Endothelial cell of umbilical vein (primary cell): ENCODE measurements at regions not wholly inside any gene's neighbourhood (a gene's known extent, or its start where the extent isn't known, plus 50 kb on each side); places are given as distances from the start of the nearest gene placed in this dataset.

Experiments used
- BruUV-seq: library from RNA; stranded (reverse); fragments of 400-500 nt; replicated peaks from 2 replicates; lab custom pipeline; 2021; lab: Mats Ljungman, UMichigan
- CTCF ChIA-PET: fragments of 300-600, 350-600 bp; sonication (Branson Sonifier 250); formaldehyde crosslinking; loops from one replicate; lab custom pipeline; 2021; ENCODE audit warnings: antibody characterized with exemption, inconsistent platforms; lab: Charles Lee
- POLR2A ChIA-PET: fragments of 300-600, 350-600 bp; sonication (Branson Sonifier 250); formaldehyde crosslinking; loops from one replicate; lab custom pipeline; 2021; ENCODE audit warnings: antibody characterized with exemption, inconsistent platforms; lab: Charles Lee
- DNase-seq: peaks from one replicate; pipeline ENCODE4 v3.0.0-alpha.2; 2011; ENCODE audit warnings: low read depth, low spot score
- FAIRE-seq: peaks from 2 replicates; lab custom pipeline; 2011; peaks lifted over from hg19 to GRCh38; lab: Jason Lieb, UNC
- H2AFZ ChIP-seq: 2 replicates; pipeline ENCODE4 v1.6.0; 2012; ENCODE audit warnings: low read depth, low read length, control low read depth, inconsistent platforms
- H3K27ac ChIP-seq: 2 replicates; pipeline ENCODE4 v1.5.1; 2011; ENCODE audit warnings: low read depth, mild to moderate bottlenecking, control low read depth, low read length, moderate library complexity; ENCODE audit not compliant: insufficient read depth
- H3K27me3 ChIP-seq, 2 experiments: 2 replicates each; pipeline versions ENCODE4 v1.6.0 to v1.6.1; 2011; ENCODE audit warnings: low read length in 2 of 2, mixed read lengths in 1 of 2; ENCODE audit not compliant: control insufficient read depth in 2 of 2, insufficient read depth in 2 of 2
- H3K36me3 ChIP-seq, 2 experiments: 2 replicates in 1 of 2; 3 replicates in 1 of 2; pipeline ENCODE4 v1.5.1; 2011; ENCODE audit warnings: low read length in 2 of 2, mild to moderate bottlenecking in 1 of 2, moderate library complexity in 1 of 2; ENCODE audit not compliant: control insufficient read depth in 2 of 2, insufficient read depth in 2 of 2; ENCODE audit errors: extremely low read depth in 1 of 2
- H3K4me1 ChIP-seq: 3 replicates; pipeline ENCODE4 v1.5.1; 2011; ENCODE audit warnings: mild to moderate bottlenecking, low read length; ENCODE audit not compliant: control insufficient read depth, insufficient read depth; ENCODE audit errors: extremely low read depth
- H3K4me2 ChIP-seq: 2 replicates; pipeline ENCODE4 v1.6.1; 2011; ENCODE audit warnings: low read length, control low read depth, mixed read lengths; ENCODE audit not compliant: insufficient read depth
- H3K4me3 ChIP-seq, 3 experiments: fragments of 200-600 bp in 1 of 3; sonication (generic), shearing (Covaris generic) in 1 of 3; replicated peaks in 1 of 3; 2 replicates each; pipeline ENCODE4 v1.5.1; 2011 to 2016; ENCODE audit warnings: control low read depth in 3 of 3, low read length in 3 of 3, mild to moderate bottlenecking in 2 of 3, inconsistent platforms in 1 of 3, low read depth in 1 of 3, moderate library complexity in 1 of 3; ENCODE audit not compliant: insufficient read depth in 1 of 3
- H3K79me2 ChIP-seq: 2 replicates; pipeline ENCODE4 v1.6.0; 2012; ENCODE audit warnings: low read length, inconsistent platforms; ENCODE audit not compliant: control insufficient read depth, insufficient read depth
- H3K9ac ChIP-seq: replicated peaks from 2 replicates; pipeline ENCODE3; 2011; ENCODE audit warnings: low read length, control low read depth; ENCODE audit not compliant: insufficient read depth; ENCODE audit errors: extremely low read depth
- H3K9me1 ChIP-seq: replicated peaks from 3 replicates; pipeline ENCODE4 v1.6.0; 2011; ENCODE audit warnings: mild to moderate bottlenecking, low read length; ENCODE audit not compliant: control insufficient read depth, insufficient read depth; ENCODE audit errors: extremely low read depth
- H3K9me3 ChIP-seq: replicated peaks from 2 replicates; pipeline ENCODE4 v1.5.1; 2012; ENCODE audit warnings: low read length, inconsistent platforms; ENCODE audit not compliant: control insufficient read depth, insufficient read depth
- H4K20me1 ChIP-seq: replicated peaks from 2 replicates; pipeline ENCODE3; 2011; ENCODE audit warnings: mild to moderate bottlenecking, low read length; ENCODE audit not compliant: control insufficient read depth, insufficient read depth; ENCODE audit errors: extremely low read depth
- EZH2 ChIP-seq: IDR thresholded peaks from 2 replicates; pipeline ENCODE4 v1.6.1; 2012; ENCODE audit warnings: borderline replicate concordance, low read depth, mild to moderate bottlenecking, moderate library complexity, low read length, inconsistent platforms; ENCODE audit not compliant: severe bottlenecking
- FOS ChIP-seq: IDR thresholded peaks from 2 replicates; pipeline ENCODE4 v1.6.1; 2011; ENCODE audit warnings: mild to moderate bottlenecking, low read length, moderate library complexity, borderline replicate concordance; ENCODE audit not compliant: insufficient read depth
- GATA2 ChIP-seq: IDR thresholded peaks from 2 replicates; pipeline ENCODE4 v1.7.0; 2011; ENCODE audit warnings: low read depth, mild to moderate bottlenecking, moderate library complexity, mixed read lengths, low read length; ENCODE audit not compliant: insufficient read length, insufficient read depth
- JUN ChIP-seq: IDR thresholded peaks from 2 replicates; pipeline ENCODE4 v1.6.1; 2011; ENCODE audit warnings: borderline replicate concordance, low read depth; ENCODE audit not compliant: insufficient read length, insufficient read depth
- MYC ChIP-seq: IDR thresholded peaks from one replicate; pipeline ENCODE4 v1.6.1; 2011; ENCODE audit warnings: mild to moderate bottlenecking, low read depth, low read length
- POLR2A ChIP-seq: IDR thresholded peaks from 2 replicates; pipeline ENCODE4 v1.6.1; 2012; ENCODE audit warnings: low read depth, mild to moderate bottlenecking, control low read depth, low read length
- POLR2AphosphoS5 ChIP-seq: IDR thresholded peaks from 2 replicates; pipeline ENCODE4 v1.6.1; 2012; ENCODE audit warnings: low read depth, mild to moderate bottlenecking, control low read depth, low read length, moderate library complexity; ENCODE audit not compliant: insufficient read depth
- dilution Hi-C: fragments of 300-500 bp; cut with MboI; formaldehyde crosslinking; loops from one replicate; pipeline ENCODE4 v1.15.0; 2019; ENCODE audit warnings: low sequenced_read_pairs; ENCODE audit not compliant: extremely low pct_ligation_motif_present
- intact Hi-C: fragments of 100-400 bp; cut with micrococcal nuclease; formaldehyde crosslinking; loops from one replicate; pipeline ENCODE4 v1.10.0; 2022
- TF ChIP-seq, protein P1 (sequence below): IDR thresholded peaks from 2 replicates; pipeline ENCODE4 v1.6.1; 2011; ENCODE audit not compliant: insufficient read depth, insufficient read length
- TF ChIP-seq, protein P2 (sequence below), 2 donors: IDR thresholded peaks; 1 replicate in 1 of 2; 2 replicates in 1 of 2; pipeline ENCODE4 v1.5.1; 2011; ENCODE audit warnings: low read length in 2 of 2, mild to moderate bottlenecking in 2 of 2, moderate library complexity in 2 of 2, control low read depth in 1 of 2, inconsistent platforms in 1 of 2, low read depth in 1 of 2; ENCODE audit not compliant: insufficient read depth in 1 of 2; ENCODE audit errors: extremely low read depth in 1 of 2

DNA sequence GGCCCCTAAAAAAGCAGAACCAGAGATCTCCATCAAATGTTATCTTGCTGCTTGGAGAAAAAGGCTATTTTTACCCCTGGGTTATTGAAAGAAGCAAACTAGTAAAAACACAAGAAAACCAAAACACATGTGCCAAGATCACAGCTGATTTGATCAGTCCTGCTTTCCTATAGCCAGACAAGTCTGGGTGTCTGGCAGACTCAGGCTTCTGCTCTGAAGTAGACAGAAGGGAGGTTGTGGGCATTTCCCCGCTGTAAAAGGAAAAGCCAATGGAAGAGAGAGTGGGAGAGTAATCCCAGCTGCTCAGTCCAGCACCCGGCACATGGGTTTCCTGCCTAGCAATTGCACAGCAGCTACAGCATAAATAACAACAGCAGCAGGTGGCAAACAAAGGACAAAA lies 177.9 kb downstream of the PHLDA1 start:
- Histone ChIP-seq H3K4me1 (peaks cover 4% of the 10 kb centered on the region), H3K36me3 (no peaks in the 10 kb centered on the region), H4K20me1 (no peaks in the 10 kb centered on the region), H3K79me2 (no peaks in the 10 kb centered on the region), H2AFZ (no peak overlapping the region), H3K9me3 (no peaks in the 10 kb centered on the region), H3K9me1 (no peaks in the 10 kb centered on the region), H3K27ac (no peak overlapping the region), H3K4me2 (no peak overlapping the region), H3K9ac (no peak overlapping the region), H3K27me3 (no peaks in the 10 kb centered on the region), H3K4me3 (no peak overlapping the region)
- TF ChIP-seq EZH2, result no peak
- no peak for TF ChIP-seq POLR2AphosphoS5
- TF ChIP-seq, protein P1, sequence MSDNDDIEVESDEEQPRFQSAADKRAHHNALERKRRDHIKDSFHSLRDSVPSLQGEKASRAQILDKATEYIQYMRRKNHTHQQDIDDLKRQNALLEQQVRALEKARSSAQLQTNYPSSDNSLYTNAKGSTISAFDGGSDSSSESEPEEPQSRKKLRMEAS, result no peak
- no peak for TF ChIP-seq FOS
- TF ChIP-seq, protein P2, sequence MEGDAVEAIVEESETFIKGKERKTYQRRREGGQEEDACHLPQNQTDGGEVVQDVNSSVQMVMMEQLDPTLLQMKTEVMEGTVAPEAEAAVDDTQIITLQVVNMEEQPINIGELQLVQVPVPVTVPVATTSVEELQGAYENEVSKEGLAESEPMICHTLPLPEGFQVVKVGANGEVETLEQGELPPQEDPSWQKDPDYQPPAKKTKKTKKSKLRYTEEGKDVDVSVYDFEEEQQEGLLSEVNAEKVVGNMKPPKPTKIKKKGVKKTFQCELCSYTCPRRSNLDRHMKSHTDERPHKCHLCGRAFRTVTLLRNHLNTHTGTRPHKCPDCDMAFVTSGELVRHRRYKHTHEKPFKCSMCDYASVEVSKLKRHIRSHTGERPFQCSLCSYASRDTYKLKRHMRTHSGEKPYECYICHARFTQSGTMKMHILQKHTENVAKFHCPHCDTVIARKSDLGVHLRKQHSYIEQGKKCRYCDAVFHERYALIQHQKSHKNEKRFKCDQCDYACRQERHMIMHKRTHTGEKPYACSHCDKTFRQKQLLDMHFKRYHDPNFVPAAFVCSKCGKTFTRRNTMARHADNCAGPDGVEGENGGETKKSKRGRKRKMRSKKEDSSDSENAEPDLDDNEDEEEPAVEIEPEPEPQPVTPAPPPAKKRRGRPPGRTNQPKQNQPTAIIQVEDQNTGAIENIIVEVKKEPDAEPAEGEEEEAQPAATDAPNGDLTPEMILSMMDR (IDR thresholded peaks at IDR 0.05; ENCODE audit: extremely low read depth in 1 of 2, insufficient read depth in 1 of 2, low read depth in 1 of 2, low read length in 2 of 2), result no peak
- no peak for TF ChIP-seq POLR2A
- TF ChIP-seq MYC, result no peak
- no peak for TF ChIP-seq JUN
- no peak for TF ChIP-seq GATA2
- BruUV-seq, result no TSS peak
- DNase-seq (no peak), FAIRE-seq (no peak)
- dilution Hi-C loops, result no loop called here
- POLR2A ChIA-PET, result no interaction called here
- intact Hi-C loops, result no loop called here
- CTCF ChIA-PET, result interaction anchor here (2.3 kb wide), 1 partner anchor 294 kb away, joined by 6 read pairs; no protein-coding TSS in a partner anchor
